Stimulated activated CD4-positive, alpha-beta T cell treated with anti-CD3 and anti-CD28 coated beads, Interleukin-12 subunit alpha, Interleukin-12 subunit beta, amount 100 ng/mL, for 24 hours (primary cell): ENCODE measurements at regions not wholly inside any gene's neighbourhood (a gene's known extent, or its start where the extent isn't known, plus 50 kb on each side); places are given as distances from the start of the nearest gene placed in this dataset.
"Not testable (repeated sequence)": the region's sequence is repeated elsewhere in the genome, so short reads cannot be mapped to it uniquely, and the experiment has no call there.

ENCODE experiments used
- DNase-seq, 2 experiments: peaks; one replicate each; pipeline ENCODE4 v3.0.0-alpha.2; 2020; ENCODE audit warnings: low read depth in 2 of 2

DNA sequence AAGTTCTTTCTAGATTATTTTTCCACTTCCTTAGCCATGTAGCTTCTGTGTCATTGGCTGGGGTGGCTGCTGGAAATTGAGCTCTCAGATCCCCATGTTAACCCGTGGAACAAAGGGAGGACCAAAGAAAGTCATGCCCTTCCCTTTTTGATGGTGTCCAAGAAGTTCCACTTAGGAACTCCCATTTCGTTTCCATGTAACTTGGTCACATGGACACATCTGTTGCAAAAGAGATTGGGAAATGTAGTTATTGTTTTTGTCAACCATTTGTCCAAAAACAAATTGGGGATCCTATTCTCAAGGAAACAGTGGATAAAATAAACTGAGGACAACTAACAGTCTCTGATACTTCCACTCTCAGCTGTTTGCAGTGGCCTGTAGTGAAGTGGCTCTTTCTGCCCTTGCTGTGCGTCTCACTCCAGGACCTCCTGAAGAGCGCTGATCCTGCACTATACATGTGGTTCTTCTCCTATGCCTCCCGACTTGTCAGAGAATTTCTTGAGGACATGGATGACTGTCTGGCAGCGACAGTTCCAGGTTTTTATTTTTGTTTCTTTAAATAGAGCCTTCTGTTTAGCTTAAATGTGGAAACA is 125.3 kb upstream of the LNX1 start:
- no peak for DNase-seq

- no peak for DNase-seq
These were observed 124.7 kb upstream of the LNX1 start for GRCh38 chr4:53716011-53716410.

GRCh38 chr4:53714236-53715140 is 123.2 kb upstream of the LNX1 start:
- no peak for DNase-seq

- no peak for DNase-seq
These were observed 122.5 kb upstream of the LNX1 start for GRCh38 chr4:53713767-53714166.

GRCh38 chr4:53713296-53713695 is 122.0 kb upstream of the LNX1 start:
- no peak for DNase-seq

GRCh38 chr4:53712408-53713020 is 121.2 kb upstream of the LNX1 start:
- no peak for DNase-seq

DNA sequence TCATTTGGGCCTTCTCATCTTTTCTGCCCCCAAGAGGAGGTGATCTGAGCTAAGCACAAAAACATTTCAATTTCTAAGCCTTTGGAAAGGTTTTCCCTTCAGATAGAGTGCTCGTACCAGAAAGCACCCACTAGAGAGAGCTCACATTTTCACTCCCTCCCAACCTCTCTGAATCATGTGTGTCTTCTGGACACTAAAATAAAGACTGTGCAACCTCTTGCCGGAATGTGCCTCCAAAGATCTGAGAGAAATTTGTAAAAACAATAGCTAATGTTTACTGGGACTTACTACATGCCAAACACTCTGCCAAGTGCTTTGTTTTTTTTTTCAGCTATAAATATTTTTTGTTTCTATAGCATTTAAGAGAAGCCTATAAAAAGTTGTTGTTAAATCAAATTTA is 120.6 kb upstream of the LNX1 start:
- DNase-seq: no peak

- DNase-seq: no peak
These were observed 118.4 kb upstream of the LNX1 start for GRCh38 chr4:53709693-53710092.

GRCh38 chr4:53707491-53707890 is 116.2 kb upstream of the LNX1 start:
- DNase-seq: no peak

DNA sequence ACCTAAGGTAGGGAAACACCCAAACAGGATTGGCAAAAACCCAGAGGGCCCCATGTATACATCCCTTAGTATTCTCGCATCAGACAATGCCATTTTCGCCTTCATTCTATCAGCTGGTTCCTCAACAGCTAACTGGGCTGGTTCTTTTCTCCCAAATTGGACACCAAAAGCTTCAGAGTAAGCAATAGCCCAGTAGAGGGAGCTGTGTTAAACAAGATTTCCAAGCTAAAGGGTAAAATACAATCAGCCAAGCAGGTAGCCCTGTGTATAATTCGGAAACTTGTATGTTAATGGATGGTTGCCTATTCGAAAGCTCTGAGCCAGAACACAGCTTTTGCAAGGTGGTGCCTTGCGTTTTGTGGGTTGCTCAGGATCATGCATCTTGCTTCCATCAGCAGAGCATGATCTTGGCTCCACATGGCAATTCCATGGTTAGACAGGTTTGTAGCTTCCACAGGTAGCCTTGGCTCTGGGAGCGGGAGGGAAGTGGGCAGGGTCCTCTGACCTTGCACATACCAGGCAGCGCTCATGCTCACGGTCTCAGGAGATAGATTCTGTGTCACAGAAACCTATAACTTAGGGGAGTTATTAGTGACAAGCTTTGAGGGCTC is 115.2 kb upstream of the LNX1 start:
- no peak for DNase-seq

- DNase-seq: no peak
These were observed 114.7 kb upstream of the LNX1 start for GRCh38 chr4:53705972-53706371.

GRCh38 chr4:53705151-53705764 is 114.0 kb upstream of the LNX1 start:
- DNase-seq: no peak

- DNase-seq: no peak
These were observed 113.0 kb upstream of the LNX1 start for GRCh38 chr4:53704329-53704728.

GRCh38 chr4:53703267-53703655 is 112.0 kb upstream of the LNX1 start:
- no peak for DNase-seq

- no peak for DNase-seq
These were observed 111.3 kb upstream of the LNX1 start for GRCh38 chr4:53702334-53703266.

DNA sequence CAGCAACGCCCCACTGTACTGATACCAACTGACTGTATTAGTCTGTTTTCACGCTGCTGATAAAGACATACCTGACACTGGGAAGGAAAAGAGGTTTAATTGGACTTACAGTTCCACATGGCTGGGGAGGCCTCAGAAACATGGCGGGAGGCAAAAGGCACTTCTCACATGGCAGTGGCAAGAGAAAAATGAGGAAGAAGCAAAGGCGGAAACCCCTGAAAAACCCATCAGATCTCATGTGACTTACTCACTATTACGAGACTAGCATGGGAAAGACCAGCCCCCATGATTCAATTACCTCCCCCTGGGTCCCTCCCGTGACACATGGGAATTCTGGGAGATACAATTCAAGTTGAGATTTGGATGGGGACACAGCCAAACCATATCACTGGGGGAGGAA is 110.0 kb upstream of the LNX1 start:
- not testable (repeated sequence) for DNase-seq

DNA sequence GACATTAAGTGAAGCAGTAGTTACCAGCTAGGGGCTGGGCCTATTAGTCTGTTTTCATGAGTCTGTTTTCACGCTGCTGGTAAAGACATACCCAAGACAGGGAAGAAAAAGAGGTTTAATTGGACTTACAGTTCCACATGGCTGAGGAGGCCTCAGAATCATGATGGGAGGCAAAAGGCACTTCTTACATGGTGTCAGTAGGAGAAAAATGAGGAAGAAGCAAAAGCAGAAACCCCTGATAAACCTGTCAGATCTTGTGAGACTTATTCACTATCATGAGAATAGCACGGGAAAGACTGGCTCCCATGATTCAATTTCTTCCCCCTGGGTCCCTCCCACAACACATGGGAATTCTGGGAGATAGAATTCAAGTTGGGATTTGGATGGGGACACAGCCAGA is 108.0 kb upstream of the LNX1 start:
- not testable (repeated sequence) for DNase-seq

DNA sequence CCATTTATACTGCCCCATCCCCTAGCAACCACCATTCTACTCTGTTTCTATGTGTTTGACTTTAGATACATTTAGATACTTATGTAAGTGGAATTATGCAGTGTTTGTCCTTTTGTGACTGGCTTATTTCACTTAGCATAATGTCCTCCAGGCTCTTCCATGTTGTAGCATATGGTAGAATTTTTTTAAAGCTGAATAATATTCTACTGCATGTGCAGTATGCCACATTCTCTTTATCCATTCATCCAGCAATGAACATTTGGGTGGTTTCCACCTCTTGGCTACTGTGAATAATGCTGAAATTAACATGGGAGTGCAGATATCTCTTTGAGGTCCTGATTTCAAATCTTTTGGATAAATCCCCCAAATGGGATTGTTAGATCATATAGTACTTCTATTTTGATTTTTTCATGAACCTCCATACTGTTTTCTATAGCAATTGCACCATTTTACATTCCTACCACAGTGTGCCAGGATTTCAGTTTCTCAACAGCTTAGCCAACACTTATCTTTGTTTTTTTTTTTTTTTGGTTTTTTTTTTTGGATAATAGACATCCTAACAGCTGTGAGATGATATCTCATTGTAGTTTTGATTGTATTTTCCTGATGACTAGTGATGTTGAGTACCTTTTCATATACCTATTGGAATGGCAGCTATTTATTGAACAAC is 105.9 kb upstream of the LNX1 start:
- DNase-seq: no peak

- DNase-seq: no peak
These were observed 104.5 kb upstream of the LNX1 start for GRCh38 chr4:53695540-53696463.
